Coronary artery (tissue), 2 donors: ENCODE measurements at regions not wholly inside any gene's neighbourhood (a gene's known extent, or its start where the extent isn't known, plus 50 kb on each side); places are given as distances from the start of the nearest gene placed in this dataset.
A peak's percentile ranks its signal among the peaks of the same experiment; 100 is the strongest.

ENCODE experiments used
- DNase-seq: peaks from one replicate; pipeline ENCODE4 v3.0.0-alpha.2; 2017; ENCODE audit warnings: low spot score
- H3K27ac ChIP-seq, 2 donors: fragments of 200-600 bp; sonication (generic); one replicate each; pipeline ENCODE4 v1.5.1; 2016 to 2019
- H3K4me3 ChIP-seq: fragments of 200-600 bp; sonication (generic); 2 replicates; pipeline ENCODE4 v1.5.1; 2016; ENCODE audit warnings: mild to moderate bottlenecking, moderate library complexity
- TF ChIP-seq, protein P1 (sequence below): fragments of 200-600 bp; sonication (generic); IDR thresholded peaks from one replicate; pipeline ENCODE4 v1.5.1; 2019; ENCODE audit warnings: antibody characterized with exemption

DNA sequence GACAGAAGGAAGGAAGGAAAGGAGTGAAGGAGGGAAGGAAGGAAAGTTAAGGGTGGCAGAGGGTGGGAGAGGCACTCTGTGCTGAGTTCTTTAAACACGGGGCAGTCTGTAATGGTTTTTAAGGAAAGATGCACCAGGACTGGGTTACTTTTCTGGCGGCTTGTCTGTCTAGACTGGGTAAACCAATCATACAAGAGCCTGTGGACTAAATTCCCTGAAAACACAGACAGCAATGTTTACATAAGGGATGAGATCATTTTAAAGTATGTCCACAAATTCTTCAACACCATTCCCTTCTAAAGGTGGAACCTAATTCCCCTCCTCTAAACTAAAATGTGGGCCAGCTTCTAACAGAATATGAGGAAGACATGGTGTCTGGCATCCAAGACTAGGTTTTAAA is 235.5 kb upstream of the IGF1R start:
- no peak for DNase-seq
- no peak overlapping the region for H3K27ac ChIP-seq
- TF ChIP-seq, protein P1, sequence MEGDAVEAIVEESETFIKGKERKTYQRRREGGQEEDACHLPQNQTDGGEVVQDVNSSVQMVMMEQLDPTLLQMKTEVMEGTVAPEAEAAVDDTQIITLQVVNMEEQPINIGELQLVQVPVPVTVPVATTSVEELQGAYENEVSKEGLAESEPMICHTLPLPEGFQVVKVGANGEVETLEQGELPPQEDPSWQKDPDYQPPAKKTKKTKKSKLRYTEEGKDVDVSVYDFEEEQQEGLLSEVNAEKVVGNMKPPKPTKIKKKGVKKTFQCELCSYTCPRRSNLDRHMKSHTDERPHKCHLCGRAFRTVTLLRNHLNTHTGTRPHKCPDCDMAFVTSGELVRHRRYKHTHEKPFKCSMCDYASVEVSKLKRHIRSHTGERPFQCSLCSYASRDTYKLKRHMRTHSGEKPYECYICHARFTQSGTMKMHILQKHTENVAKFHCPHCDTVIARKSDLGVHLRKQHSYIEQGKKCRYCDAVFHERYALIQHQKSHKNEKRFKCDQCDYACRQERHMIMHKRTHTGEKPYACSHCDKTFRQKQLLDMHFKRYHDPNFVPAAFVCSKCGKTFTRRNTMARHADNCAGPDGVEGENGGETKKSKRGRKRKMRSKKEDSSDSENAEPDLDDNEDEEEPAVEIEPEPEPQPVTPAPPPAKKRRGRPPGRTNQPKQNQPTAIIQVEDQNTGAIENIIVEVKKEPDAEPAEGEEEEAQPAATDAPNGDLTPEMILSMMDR: no peak
- no peak overlapping the region for H3K4me3 ChIP-seq

DNA sequence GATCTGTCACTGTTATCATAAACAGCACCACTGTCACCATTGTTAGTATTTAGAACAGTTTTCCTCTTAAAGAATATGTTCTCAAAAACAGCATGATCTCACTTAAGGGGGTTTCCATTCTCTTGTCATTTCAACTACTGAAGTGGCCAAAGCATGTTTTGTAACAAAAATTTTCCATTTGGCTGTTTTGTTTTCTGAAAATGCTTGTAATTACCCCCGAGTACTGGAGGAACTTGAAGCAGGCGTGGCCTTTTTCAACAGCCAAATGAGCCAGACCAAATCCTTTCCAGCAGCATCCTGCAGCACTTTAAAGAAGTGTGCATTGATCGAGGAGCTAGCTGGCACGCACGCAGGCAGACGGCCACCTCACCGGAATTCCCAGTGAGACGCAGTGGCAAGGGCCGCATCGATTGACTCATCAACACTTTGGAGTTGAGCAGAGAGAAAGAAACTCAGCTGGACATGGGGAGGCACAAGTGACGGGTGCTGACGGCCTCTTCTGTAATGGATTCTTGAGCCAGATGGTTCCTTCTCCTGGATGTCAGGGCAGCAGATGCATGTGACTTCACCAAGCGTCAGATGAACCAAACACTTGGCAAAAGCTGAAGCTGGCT is 234.3 kb upstream of the IGF1R start:
- Histone ChIP-seq H3K27ac (peak overlapping the region in 1 of 2 donors; percentile 23), H3K4me3 (no peak overlapping the region)
- no peak for DNase-seq
- TF ChIP-seq, protein P1: no peak

DNA sequence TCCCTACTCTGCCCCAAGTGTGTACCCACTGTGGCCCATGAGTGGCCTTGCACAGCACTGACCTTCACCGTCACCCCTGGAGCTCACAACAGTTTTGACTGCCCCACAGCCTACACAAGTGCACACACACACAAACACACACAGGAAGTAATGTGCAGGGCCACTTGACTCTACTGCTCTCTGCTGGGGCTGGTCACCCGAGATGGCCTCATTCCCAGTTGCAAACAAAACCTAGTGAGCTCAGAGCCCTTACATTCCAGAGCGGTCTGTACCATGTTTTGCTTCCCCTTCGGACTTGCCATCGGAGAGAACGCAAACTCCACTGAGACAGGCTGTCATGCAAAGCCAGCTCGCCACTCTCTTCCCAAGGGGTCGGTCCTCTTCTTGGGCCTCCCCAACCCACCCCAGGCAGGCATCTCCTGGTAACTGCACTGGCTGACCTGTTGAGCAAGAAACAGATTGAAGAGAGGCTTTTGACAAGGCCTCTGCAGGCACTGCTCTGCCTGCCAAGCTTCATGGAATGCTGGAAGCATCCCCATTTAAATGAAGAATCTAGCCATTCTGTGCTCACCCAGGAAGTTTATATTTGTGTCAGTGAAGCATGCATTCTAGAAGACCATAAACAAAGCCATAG is 232.0 kb upstream of the IGF1R start:
- Histone ChIP-seq H3K4me3 (no peak overlapping the region), H3K27ac (peak overlapping the region in 1 of 2 donors; percentile 72)
- TF ChIP-seq, protein P1: no peak
- no peak for DNase-seq

DNA sequence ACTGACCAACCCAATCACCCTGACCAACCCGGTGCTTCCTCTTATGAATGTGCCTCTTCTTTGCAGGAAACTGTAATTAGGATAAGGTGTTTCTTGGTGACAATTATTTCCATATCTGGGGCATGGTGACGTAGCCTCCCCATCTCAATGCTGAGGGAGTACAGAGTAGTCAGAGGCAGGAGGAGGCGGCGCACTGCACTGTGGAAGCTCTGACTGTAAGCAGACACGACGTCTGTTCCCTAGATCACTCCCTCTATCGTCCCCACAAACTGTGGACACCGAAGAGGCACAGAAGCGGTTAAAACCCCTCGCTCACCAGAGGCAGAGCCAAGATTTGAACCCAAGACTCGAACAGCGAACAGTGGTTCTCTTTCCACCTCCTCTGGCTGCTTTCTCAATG is 231.0 kb upstream of the IGF1R start:
- no peak overlapping the region for H3K27ac ChIP-seq
- H3K4me3 ChIP-seq: no peak overlapping the region
- no peak for DNase-seq
- TF ChIP-seq, protein P1: no peak

DNA sequence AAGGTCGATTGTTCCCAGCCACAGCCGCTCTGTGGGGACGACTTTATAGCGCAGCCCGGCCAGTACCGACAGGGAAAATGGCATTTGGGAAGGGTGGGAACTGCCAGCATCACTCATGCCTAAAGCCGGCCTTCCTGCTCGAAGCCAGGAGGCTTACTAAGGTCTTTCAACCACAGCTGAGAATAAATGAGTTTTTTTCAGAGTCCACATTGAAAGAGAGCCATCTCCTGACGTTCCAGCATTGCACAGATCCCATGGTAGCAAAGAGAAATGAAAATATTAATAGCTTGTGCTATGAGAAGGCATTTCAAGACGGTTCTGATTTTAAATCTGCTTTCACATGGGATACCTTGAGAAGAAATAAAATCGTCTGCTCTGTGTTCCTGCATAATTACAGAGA is 230.2 kb upstream of the IGF1R start:
- H3K4me3 ChIP-seq: no peak overlapping the region
- no peak for DNase-seq
- peak overlapping the region in 1 of 2 donors; percentile 21 for H3K27ac ChIP-seq
- TF ChIP-seq, protein P1: no peak

DNA sequence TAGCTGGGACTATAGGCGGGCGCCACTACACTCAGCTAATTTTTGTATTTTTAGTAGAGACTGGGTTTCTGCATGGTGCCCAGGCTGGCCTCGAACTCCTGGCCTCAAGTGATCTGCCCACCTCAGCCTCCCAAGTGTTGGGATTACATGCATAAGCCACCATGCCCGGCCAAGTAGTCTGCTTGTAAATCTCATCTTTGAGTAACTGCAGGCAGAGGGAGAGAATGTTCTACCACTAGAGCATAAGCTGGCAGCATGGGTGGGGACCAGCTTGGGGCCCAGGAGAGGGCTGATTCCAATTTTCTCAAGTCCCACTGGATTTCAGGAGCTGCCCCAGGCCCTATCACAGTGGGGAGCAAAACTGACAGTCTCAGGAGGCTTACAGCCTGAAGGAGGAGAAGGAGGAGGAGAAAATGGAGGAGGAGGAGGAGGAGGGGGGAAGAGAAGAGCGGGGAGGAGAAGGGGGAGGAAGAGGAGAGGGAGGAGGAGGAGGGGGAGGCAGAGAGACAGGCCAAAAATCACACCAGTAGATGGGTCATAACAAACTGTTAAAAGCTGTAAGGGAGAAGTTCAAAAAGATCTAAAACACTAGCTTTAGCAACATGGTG is 229.1 kb upstream of the IGF1R start:
- TF ChIP-seq, protein P1: no peak
- DNase-seq: no peak
- Histone ChIP-seq H3K4me3 (no peak overlapping the region), H3K27ac (no peak overlapping the region)

DNA sequence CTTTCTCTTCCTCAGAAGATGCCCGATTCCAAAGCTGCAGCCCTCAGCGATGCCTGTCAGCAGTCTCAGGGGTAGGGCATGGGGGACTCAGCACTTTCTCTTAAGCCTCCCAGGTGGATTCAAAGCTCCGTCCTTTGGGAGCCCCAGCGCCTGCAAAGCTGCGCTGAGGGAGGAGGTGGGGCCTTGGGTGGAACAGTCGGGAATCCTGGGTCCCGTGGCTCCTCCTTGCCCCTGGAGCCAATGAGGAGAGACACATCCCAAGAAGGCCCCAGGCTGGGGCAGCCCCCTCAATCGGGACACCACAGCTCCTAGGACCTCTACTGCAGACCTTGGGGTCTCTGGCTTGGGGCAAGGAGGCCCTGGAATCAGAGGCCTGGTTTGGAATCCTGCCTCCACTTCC is 227.5 kb upstream of the IGF1R start:
- Histone ChIP-seq H3K27ac (no peak overlapping the region), H3K4me3 (peak overlapping the region; percentile 65)
- no peak for DNase-seq
- TF ChIP-seq, protein P1: no peak
